ENCODE measurements at regions not wholly inside any gene's neighbourhood (a gene's known extent, or its start where the extent isn't known, plus 50 kb on each side); places are given as distances from the start of the nearest gene placed in this dataset.

DNA sequence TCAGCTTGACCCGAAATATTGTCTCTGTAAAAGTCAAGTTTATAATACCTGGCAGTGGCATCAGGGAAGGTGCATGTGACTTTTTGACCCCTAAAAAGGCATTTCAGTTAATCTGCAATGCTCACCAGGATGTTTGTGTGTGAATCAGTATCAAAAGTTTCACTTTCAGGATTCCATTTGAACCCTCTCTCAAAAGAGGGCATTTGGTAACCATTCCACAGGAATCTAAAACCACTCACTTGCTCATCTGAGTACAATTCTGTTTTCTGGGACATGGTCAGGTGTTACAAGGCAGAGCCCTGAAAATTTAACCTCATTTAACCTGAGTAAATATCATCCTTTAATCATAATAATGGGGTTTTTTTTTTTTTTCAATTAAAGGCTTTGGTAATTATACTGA, 77.9 kb upstream of the KLF7 start:
- ChIA-PET CTCF (no interaction called here), POLR2A (interaction anchor here (0.6 kb wide), 1 partner anchor 132 kb away, joined by 4 read pairs; no protein-coding TSS in a partner anchor)
- DNase-seq (ENCODE audit: low read depth, low spot score) (no peak), ATAC-seq (no peak)
- no peak overlapping the region for H3K27ac ChIP-seq (ENCODE audit: low read length)
- H3K4me3 ChIP-seq (ENCODE audit: low read depth in 2 of 2, low read length in 2 of 2): no peak overlapping the region
- H3K4me1 ChIP-seq (ENCODE audit: control insufficient read depth, insufficient read depth, low read length): no peaks in the 10 kb centered on the region
- H3K27me3 ChIP-seq (ENCODE audit: control insufficient read depth, insufficient read depth, low read length): no peaks in the 10 kb centered on the region
- no peaks in the 10 kb centered on the region for H3K36me3 ChIP-seq (ENCODE audit: control insufficient read depth, insufficient read depth, low read length)
- in situ Hi-C loops (cut with HindIII; ENCODE audit: low pct_unique_long_range_greater_than_20kb, low sequenced_read_pairs) (no loop called here), intact Hi-C loops (cut with micrococcal nuclease; ENCODE audit: unreplicated experiment) (no loop called here)
- TF ChIP-seq SIN3A (IDR thresholded peaks at IDR 0.05; ENCODE audit: borderline replicate concordance, insufficient read depth, low read depth, low read length): no peak
- TF ChIP-seq, protein P1, sequence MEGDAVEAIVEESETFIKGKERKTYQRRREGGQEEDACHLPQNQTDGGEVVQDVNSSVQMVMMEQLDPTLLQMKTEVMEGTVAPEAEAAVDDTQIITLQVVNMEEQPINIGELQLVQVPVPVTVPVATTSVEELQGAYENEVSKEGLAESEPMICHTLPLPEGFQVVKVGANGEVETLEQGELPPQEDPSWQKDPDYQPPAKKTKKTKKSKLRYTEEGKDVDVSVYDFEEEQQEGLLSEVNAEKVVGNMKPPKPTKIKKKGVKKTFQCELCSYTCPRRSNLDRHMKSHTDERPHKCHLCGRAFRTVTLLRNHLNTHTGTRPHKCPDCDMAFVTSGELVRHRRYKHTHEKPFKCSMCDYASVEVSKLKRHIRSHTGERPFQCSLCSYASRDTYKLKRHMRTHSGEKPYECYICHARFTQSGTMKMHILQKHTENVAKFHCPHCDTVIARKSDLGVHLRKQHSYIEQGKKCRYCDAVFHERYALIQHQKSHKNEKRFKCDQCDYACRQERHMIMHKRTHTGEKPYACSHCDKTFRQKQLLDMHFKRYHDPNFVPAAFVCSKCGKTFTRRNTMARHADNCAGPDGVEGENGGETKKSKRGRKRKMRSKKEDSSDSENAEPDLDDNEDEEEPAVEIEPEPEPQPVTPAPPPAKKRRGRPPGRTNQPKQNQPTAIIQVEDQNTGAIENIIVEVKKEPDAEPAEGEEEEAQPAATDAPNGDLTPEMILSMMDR (IDR thresholded peaks at IDR 0.05): no peak
- TF ChIP-seq, protein P2, sequence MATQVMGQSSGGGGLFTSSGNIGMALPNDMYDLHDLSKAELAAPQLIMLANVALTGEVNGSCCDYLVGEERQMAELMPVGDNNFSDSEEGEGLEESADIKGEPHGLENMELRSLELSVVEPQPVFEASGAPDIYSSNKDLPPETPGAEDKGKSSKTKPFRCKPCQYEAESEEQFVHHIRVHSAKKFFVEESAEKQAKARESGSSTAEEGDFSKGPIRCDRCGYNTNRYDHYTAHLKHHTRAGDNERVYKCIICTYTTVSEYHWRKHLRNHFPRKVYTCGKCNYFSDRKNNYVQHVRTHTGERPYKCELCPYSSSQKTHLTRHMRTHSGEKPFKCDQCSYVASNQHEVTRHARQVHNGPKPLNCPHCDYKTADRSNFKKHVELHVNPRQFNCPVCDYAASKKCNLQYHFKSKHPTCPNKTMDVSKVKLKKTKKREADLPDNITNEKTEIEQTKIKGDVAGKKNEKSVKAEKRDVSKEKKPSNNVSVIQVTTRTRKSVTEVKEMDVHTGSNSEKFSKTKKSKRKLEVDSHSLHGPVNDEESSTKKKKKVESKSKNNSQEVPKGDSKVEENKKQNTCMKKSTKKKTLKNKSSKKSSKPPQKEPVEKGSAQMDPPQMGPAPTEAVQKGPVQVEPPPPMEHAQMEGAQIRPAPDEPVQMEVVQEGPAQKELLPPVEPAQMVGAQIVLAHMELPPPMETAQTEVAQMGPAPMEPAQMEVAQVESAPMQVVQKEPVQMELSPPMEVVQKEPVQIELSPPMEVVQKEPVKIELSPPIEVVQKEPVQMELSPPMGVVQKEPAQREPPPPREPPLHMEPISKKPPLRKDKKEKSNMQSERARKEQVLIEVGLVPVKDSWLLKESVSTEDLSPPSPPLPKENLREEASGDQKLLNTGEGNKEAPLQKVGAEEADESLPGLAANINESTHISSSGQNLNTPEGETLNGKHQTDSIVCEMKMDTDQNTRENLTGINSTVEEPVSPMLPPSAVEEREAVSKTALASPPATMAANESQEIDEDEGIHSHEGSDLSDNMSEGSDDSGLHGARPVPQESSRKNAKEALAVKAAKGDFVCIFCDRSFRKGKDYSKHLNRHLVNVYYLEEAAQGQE (IDR thresholded peaks at IDR 0.05; ENCODE audit: insufficient read depth in 1 of 2, low read depth in 2 of 2, low read length in 1 of 2): no peak
- TF ChIP-seq POLR2AphosphoS5 (IDR thresholded peaks at IDR 0.05; ENCODE audit: low read depth, low read length): no peak
- TF ChIP-seq TCF7L2 (IDR thresholded peaks at IDR 0.05; ENCODE audit: low read depth, low read length): no peak
- no TSS peak for BruUV-seq (replicated peaks)
- H3K9me3 ChIP-seq (ENCODE audit: control insufficient read depth, insufficient read depth, low read depth, low read length): no peaks in the 10 kb centered on the region

- no TSS peak for BruUV-seq (replicated peaks)
- TF ChIP-seq SIN3A (IDR thresholded peaks at IDR 0.05; ENCODE audit: borderline replicate concordance, insufficient read depth, low read depth, low read length): no peak
- no peak for TF ChIP-seq POLR2AphosphoS5 (IDR thresholded peaks at IDR 0.05; ENCODE audit: low read depth, low read length)
- TF ChIP-seq, protein P2 (IDR thresholded peaks at IDR 0.05; ENCODE audit: insufficient read depth in 1 of 2, low read depth in 2 of 2, low read length in 1 of 2): no peak
- TF ChIP-seq, protein P1 (IDR thresholded peaks at IDR 0.05): no peak
- no peak for TF ChIP-seq TCF7L2 (IDR thresholded peaks at IDR 0.05; ENCODE audit: low read depth, low read length)
- no peak overlapping the region for H3K4me3 ChIP-seq (ENCODE audit: low read depth in 2 of 2, low read length in 2 of 2)
- ATAC-seq (no peak), DNase-seq (ENCODE audit: low read depth, low spot score) (no peak)
- H3K27ac ChIP-seq (ENCODE audit: low read length): no peak overlapping the region
- intact Hi-C loops (cut with micrococcal nuclease; ENCODE audit: unreplicated experiment): no loop called here
- in situ Hi-C loops (cut with HindIII; ENCODE audit: low pct_unique_long_range_greater_than_20kb, low sequenced_read_pairs): no loop called here
- no peaks in the 10 kb centered on the region for H3K4me1 ChIP-seq (ENCODE audit: control insufficient read depth, insufficient read depth, low read length)
- ChIA-PET POLR2A (interaction anchor here (0.6 kb wide), 1 partner anchor 81 kb away, joined by 4 read pairs; no protein-coding TSS in a partner anchor), CTCF (no interaction called here)
- no peaks in the 10 kb centered on the region for H3K36me3 ChIP-seq (ENCODE audit: control insufficient read depth, insufficient read depth, low read length)
- no peaks in the 10 kb centered on the region for H3K27me3 ChIP-seq (ENCODE audit: control insufficient read depth, insufficient read depth, low read length)
- no peaks in the 10 kb centered on the region for H3K9me3 ChIP-seq (ENCODE audit: control insufficient read depth, insufficient read depth, low read depth, low read length)
Measured at GRCh38 chr2:207244971-207245925, 79.5 kb upstream of the KLF7 start.

Data from Panc1 (cell line).